Astrocyte (in vitro differentiated cells and primary cell): ENCODE measurements at regions not wholly inside any gene's neighbourhood (a gene's known extent, or its start where the extent isn't known, plus 50 kb on each side); places are given as distances from the start of the nearest gene placed in this dataset.

Experiments
- DNase-seq: peaks from one replicate; pipeline ENCODE4 v3.0.0-alpha.2; 2010; ENCODE audit warnings: low read depth
- FAIRE-seq: peaks from 2 replicates; lab custom pipeline; 2011; peaks lifted over from hg19 to GRCh38; lab: Jason Lieb, UNC
- H2AFZ ChIP-seq: 2 replicates; pipeline ENCODE4 v1.6.0; 2012; ENCODE audit warnings: low read depth, low read length, inconsistent platforms
- H3K27ac ChIP-seq: 2 replicates; pipeline ENCODE4 v1.5.1; 2011; ENCODE audit warnings: low read depth, low read length, inconsistent platforms
- H3K27me3 ChIP-seq: 2 replicates; pipeline ENCODE4 v1.6.0; 2011; ENCODE audit warnings: low read length, inconsistent platforms; ENCODE audit not compliant: insufficient read depth
- H3K36me3 ChIP-seq: 2 replicates; pipeline ENCODE4 v1.5.1; 2011; ENCODE audit warnings: low read length, inconsistent platforms; ENCODE audit not compliant: insufficient read depth
- H3K4me1 ChIP-seq: 2 replicates; pipeline ENCODE4 v1.5.1; 2011; ENCODE audit warnings: low read length, inconsistent platforms; ENCODE audit not compliant: insufficient read depth
- H3K4me2 ChIP-seq: 2 replicates; pipeline ENCODE4 v1.6.0; 2012; ENCODE audit warnings: low read length, inconsistent platforms
- H3K4me3 ChIP-seq: 2 replicates; pipeline ENCODE4 v1.5.1; 2011; ENCODE audit warnings: low read depth, mild to moderate bottlenecking, low read length, inconsistent platforms; ENCODE audit not compliant: insufficient read depth
- H3K79me2 ChIP-seq: 2 replicates; pipeline ENCODE4 v1.6.0; 2012; ENCODE audit warnings: mild to moderate bottlenecking, low read length, inconsistent platforms; ENCODE audit not compliant: insufficient read depth
- H3K9ac ChIP-seq: 2 replicates; pipeline ENCODE4 v1.6.0; 2012; ENCODE audit warnings: mild to moderate bottlenecking, low read length, inconsistent platforms
- H3K9me3 ChIP-seq: 2 replicates; pipeline ENCODE4 v1.5.1; 2012; ENCODE audit warnings: low read depth, mild to moderate bottlenecking, low read length, inconsistent platforms; ENCODE audit not compliant: insufficient read depth
- H4K20me1 ChIP-seq: 2 replicates; pipeline ENCODE4 v1.6.0; 2012; ENCODE audit warnings: low read length, inconsistent platforms; ENCODE audit not compliant: insufficient read depth
- H3K27ac Mint-ChIP-seq: one replicate; pipeline ENCODE4 v1.8.0; 2021; ENCODE audit warnings: mild to moderate bottlenecking, mixed read lengths; ENCODE audit not compliant: unreplicated experiment
- H3K27me3 Mint-ChIP-seq: one replicate; pipeline ENCODE4 v1.8.0; 2021; ENCODE audit warnings: low read depth, mixed read lengths; ENCODE audit not compliant: unreplicated experiment
- H3K36me3 Mint-ChIP-seq: one replicate; pipeline ENCODE4 v1.8.0; 2021; ENCODE audit warnings: low read depth, mixed read lengths; ENCODE audit not compliant: unreplicated experiment
- H3K4me1 Mint-ChIP-seq: one replicate; pipeline ENCODE4 v1.8.0; 2021; ENCODE audit warnings: low read depth, mixed read lengths; ENCODE audit not compliant: unreplicated experiment
- H3K4me3 Mint-ChIP-seq: one replicate; pipeline ENCODE4 v1.8.0; 2021; ENCODE audit warnings: mild to moderate bottlenecking, moderate library complexity, mixed read lengths; ENCODE audit not compliant: unreplicated experiment
- H3K9me3 Mint-ChIP-seq: one replicate; pipeline ENCODE4 v1.8.0; 2021; ENCODE audit warnings: mild to moderate bottlenecking, mixed read lengths; ENCODE audit not compliant: unreplicated experiment
- EZH2 ChIP-seq: IDR thresholded peaks from 2 replicates; pipeline ENCODE4 v1.6.1; 2012; ENCODE audit warnings: mild to moderate bottlenecking, low read length, inconsistent platforms; ENCODE audit not compliant: insufficient read depth
- TF ChIP-seq, protein P1 (sequence below): IDR thresholded peaks from 2 replicates; pipeline ENCODE4 v1.5.1; 2011; ENCODE audit warnings: low read depth, mild to moderate bottlenecking, inconsistent platforms, low read length, moderate library complexity; ENCODE audit not compliant: insufficient read depth

DNA sequence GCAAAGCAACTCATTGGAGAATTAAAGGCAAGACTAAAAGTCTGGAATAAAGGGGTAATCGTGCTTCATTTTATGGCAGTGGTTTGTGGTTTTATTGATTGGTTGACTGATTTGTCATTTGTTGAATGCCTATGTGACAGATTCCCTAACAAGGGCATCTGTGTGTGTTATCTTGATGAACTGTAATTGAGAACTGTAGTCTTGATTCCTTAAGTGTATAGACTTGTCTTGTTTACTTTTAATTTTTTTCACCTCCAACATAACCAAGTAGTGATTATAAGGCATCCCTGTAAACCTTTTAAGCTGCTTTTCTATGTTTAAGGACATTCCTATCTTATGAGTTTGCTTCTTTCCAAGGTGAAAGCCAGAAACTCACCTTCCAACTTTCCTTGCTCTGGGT is 216.0 kb upstream of the TAPT1 start:
- Histone ChIP-seq H3K36me3 (no peaks in the 10 kb centered on the region), H3K27me3 (no peaks in the 10 kb centered on the region), H3K9ac (no peak overlapping the region), H4K20me1 (no peaks in the 10 kb centered on the region), H3K9me3 (peaks cover under 1% of the 10 kb centered on the region), H3K4me3 (no peak overlapping the region), H2AFZ (no peak overlapping the region), H3K4me1 (peaks cover 11% of the 10 kb centered on the region), H3K4me2 (no peak overlapping the region), H3K27ac (no peak overlapping the region), H3K79me2 (no peaks in the 10 kb centered on the region)
- H3K4me3 Mint-ChIP-seq: no peak overlapping the region
- peak; percentile 7 for DNase-seq
- no peaks in the 10 kb centered on the region for H3K36me3 Mint-ChIP-seq
- H3K27ac Mint-ChIP-seq: no peak overlapping the region
- FAIRE-seq: no peak
- no peaks in the 10 kb centered on the region for H3K9me3 Mint-ChIP-seq
- H3K27me3 Mint-ChIP-seq: peaks cover 12% of the 10 kb centered on the region
- no peak for TF ChIP-seq EZH2
- TF ChIP-seq, protein P1, sequence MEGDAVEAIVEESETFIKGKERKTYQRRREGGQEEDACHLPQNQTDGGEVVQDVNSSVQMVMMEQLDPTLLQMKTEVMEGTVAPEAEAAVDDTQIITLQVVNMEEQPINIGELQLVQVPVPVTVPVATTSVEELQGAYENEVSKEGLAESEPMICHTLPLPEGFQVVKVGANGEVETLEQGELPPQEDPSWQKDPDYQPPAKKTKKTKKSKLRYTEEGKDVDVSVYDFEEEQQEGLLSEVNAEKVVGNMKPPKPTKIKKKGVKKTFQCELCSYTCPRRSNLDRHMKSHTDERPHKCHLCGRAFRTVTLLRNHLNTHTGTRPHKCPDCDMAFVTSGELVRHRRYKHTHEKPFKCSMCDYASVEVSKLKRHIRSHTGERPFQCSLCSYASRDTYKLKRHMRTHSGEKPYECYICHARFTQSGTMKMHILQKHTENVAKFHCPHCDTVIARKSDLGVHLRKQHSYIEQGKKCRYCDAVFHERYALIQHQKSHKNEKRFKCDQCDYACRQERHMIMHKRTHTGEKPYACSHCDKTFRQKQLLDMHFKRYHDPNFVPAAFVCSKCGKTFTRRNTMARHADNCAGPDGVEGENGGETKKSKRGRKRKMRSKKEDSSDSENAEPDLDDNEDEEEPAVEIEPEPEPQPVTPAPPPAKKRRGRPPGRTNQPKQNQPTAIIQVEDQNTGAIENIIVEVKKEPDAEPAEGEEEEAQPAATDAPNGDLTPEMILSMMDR: no peak
- peaks cover 21% of the 10 kb centered on the region for H3K4me1 Mint-ChIP-seq

DNA sequence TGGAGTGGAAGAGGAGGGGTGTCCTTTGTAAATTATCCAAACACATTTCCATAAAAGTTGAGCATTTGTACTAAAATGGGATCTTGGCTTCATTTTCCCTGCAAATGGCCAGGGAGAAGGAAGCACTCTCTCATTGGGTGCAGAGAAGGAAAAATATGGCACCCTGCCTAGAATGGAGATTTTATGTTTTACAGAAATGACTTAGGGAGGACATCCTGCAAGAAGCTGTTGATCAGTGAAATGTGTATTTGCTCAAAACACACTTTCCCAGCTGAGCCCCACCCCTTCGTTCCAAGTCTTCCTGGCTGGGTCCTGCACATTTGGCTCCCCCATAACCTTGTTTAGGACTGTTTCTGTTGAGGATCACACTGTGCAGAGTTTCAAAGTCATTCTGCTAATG is 213.5 kb upstream of the TAPT1 start:
- peak overlapping the region; percentile 28 for H3K27ac ChIP-seq
- Mint-ChIP-seq H3K4me3 (no peak overlapping the region), H3K27me3 (peaks cover 3% of the 10 kb centered on the region), H3K36me3 (no peaks in the 10 kb centered on the region), H3K9me3 (no peaks in the 10 kb centered on the region), H3K4me1 (peaks cover 21% of the 10 kb centered on the region), H3K27ac (no peak overlapping the region)
- H3K9me3 ChIP-seq: peaks cover 3% of the 10 kb centered on the region
- H3K36me3 ChIP-seq: no peaks in the 10 kb centered on the region
- H3K79me2 ChIP-seq: no peaks in the 10 kb centered on the region
- H3K4me1 ChIP-seq: peaks cover 11% of the 10 kb centered on the region
- H3K4me2 ChIP-seq: no peak overlapping the region
- H3K27me3 ChIP-seq: no peaks in the 10 kb centered on the region
- H2AFZ ChIP-seq: no peak overlapping the region
- no peak for FAIRE-seq
- DNase-seq: no peak
- H3K9ac ChIP-seq: no peak overlapping the region
- no peaks in the 10 kb centered on the region for H4K20me1 ChIP-seq
- H3K4me3 ChIP-seq: no peak overlapping the region
- TF ChIP-seq, protein P1: no peak
- TF ChIP-seq EZH2: no peak

DNA sequence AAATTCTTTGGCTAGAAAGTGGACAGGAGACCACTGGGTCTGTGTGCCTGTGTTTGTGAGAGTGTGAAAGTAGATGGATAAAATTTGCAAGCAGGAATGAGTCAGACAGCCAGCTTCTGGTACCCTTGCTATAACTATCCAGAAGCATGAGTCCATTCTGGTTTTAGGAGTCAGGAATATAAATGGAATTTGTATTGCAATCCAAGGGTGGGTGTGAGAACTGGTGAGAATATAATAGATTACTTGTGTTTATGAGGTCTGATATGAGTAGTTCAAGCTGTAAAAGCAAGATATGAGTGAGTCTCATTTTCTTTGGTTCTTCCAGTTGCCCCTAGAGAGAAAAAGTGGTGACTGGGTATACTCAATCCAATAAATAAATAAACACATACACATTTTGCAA is 212.7 kb upstream of the TAPT1 start:
- Mint-ChIP-seq H3K27ac (peak overlapping the region; percentile 91), H3K36me3 (peaks cover 1% of the 10 kb centered on the region), H3K4me3 (no peak overlapping the region), H3K27me3 (no peaks in the 10 kb centered on the region), H3K9me3 (peaks cover 2% of the 10 kb centered on the region), H3K4me1 (peaks cover 21% of the 10 kb centered on the region)
- DNase-seq (peak; percentile 80), FAIRE-seq (peak; percentile 56)
- Histone ChIP-seq H3K79me2 (no peaks in the 10 kb centered on the region), H4K20me1 (no peaks in the 10 kb centered on the region), H2AFZ (no peak overlapping the region), H3K9ac (peak overlapping the region; percentile 16), H3K4me2 (peak overlapping the region; percentile 38), H3K36me3 (no peaks in the 10 kb centered on the region), H3K4me1 (peaks cover 11% of the 10 kb centered on the region), H3K27me3 (no peaks in the 10 kb centered on the region), H3K9me3 (peaks cover 3% of the 10 kb centered on the region), H3K27ac (peak overlapping the region; percentile 61), H3K4me3 (no peak overlapping the region)
- TF ChIP-seq, protein P1: no peak
- no peak for TF ChIP-seq EZH2
